ENCODE measurements at regions not wholly inside any gene's neighbourhood (a gene's known extent, or its start where the extent isn't known, plus 50 kb on each side); places are given as distances from the start of the nearest gene placed in this dataset.
"Not testable (repeated sequence)": the region's sequence is repeated elsewhere in the genome, so short reads cannot be mapped to it uniquely, and the experiment has no call there.

GRCh38 chr21:35484851-35485250 lies 435.7 kb upstream of the RUNX1 start:
- DNase-seq (ENCODE audit: insufficient read length, low spot score), result no peak
- FAIRE-seq, result no peak

- FAIRE-seq, result no peak
- DNase-seq (ENCODE audit: insufficient read length, low spot score), result no peak
Observed at GRCh38 chr21:35484032-35484431, 434.9 kb upstream of the RUNX1 start.

GRCh38 chr21:35482933-35483662 lies 434.0 kb upstream of the RUNX1 start:
- FAIRE-seq (no peak), DNase-seq (ENCODE audit: insufficient read length, low spot score) (no peak)

- DNase-seq (ENCODE audit: insufficient read length, low spot score), result no peak
- no peak for FAIRE-seq
Observed at GRCh38 chr21:35482096-35482495, 433.0 kb upstream of the RUNX1 start.

- DNase-seq (ENCODE audit: insufficient read length, low spot score) (no peak), FAIRE-seq (no peak)
Observed at GRCh38 chr21:35481005-35481404, 431.9 kb upstream of the RUNX1 start.

GRCh38 chr21:35479529-35479928 lies 430.4 kb upstream of the RUNX1 start:
- FAIRE-seq (no peak), DNase-seq (ENCODE audit: insufficient read length, low spot score) (no peak)

- FAIRE-seq (no peak), DNase-seq (ENCODE audit: insufficient read length, low spot score) (no peak)
Observed at GRCh38 chr21:35479065-35479448, 430.0 kb upstream of the RUNX1 start.

GRCh38 chr21:35478161-35479064 lies 429.3 kb upstream of the RUNX1 start:
- no peak for DNase-seq (ENCODE audit: insufficient read length, low spot score)
- no peak for FAIRE-seq

GRCh38 chr21:35477622-35478021 lies 428.5 kb upstream of the RUNX1 start:
- DNase-seq (ENCODE audit: insufficient read length, low spot score) (no peak), FAIRE-seq (no peak)

GRCh38 chr21:35476621-35477395 lies 427.7 kb upstream of the RUNX1 start:
- DNase-seq (ENCODE audit: insufficient read length, low spot score), result no peak
- FAIRE-seq, result no peak

- FAIRE-seq (no peak), DNase-seq (ENCODE audit: insufficient read length, low spot score) (no peak)
Observed at GRCh38 chr21:35475762-35476161, 426.7 kb upstream of the RUNX1 start.

GRCh38 chr21:35475009-35475408 lies 425.9 kb upstream of the RUNX1 start:
- FAIRE-seq (no peak), DNase-seq (ENCODE audit: insufficient read length, low spot score) (no peak)

- DNase-seq (ENCODE audit: insufficient read length, low spot score), result no peak
Observed at GRCh38 chr21:35473496-35473895, 424.4 kb upstream of the RUNX1 start.

GRCh38 chr21:35470522-35470921 lies 421.4 kb upstream of the RUNX1 start:
- FAIRE-seq, result no peak
- DNase-seq (ENCODE audit: insufficient read length, low spot score), result no peak

More at GRCh38 chr21:35473496-35473895, 424.4 kb upstream of the RUNX1 start:
- no peak for FAIRE-seq

GRCh38 chr21:35469498-35469897 lies 420.4 kb upstream of the RUNX1 start:
- FAIRE-seq (no peak), DNase-seq (ENCODE audit: insufficient read length, low spot score) (no peak)

GRCh38 chr21:35468991-35469390 lies 419.9 kb upstream of the RUNX1 start:
- FAIRE-seq (no peak), DNase-seq (ENCODE audit: insufficient read length, low spot score) (no peak)

GRCh38 chr21:35467566-35467965 lies 418.5 kb upstream of the RUNX1 start:
- no peak for DNase-seq (ENCODE audit: insufficient read length, low spot score)
- no peak for FAIRE-seq

- not testable (repeated sequence) for FAIRE-seq; DNase-seq (ENCODE audit: insufficient read length, low spot score)
Observed at GRCh38 chr21:35466681-35467080, 417.6 kb upstream of the RUNX1 start.

- DNase-seq (ENCODE audit: insufficient read length, low spot score), result no peak
- no peak for FAIRE-seq
Observed at GRCh38 chr21:35465741-35466140, 416.6 kb upstream of the RUNX1 start.

GRCh38 chr21:35461700-35462099 lies 412.6 kb upstream of the RUNX1 start:
- DNase-seq (ENCODE audit: insufficient read length, low spot score), result no peak
- FAIRE-seq, result no peak

- FAIRE-seq (no peak), DNase-seq (ENCODE audit: insufficient read length, low spot score) (no peak)
Observed at GRCh38 chr21:35460441-35460840, 411.3 kb upstream of the RUNX1 start.

Measured in GM19239 (cell line).